Lower lobe of right lung (tissue), 2 donors: ENCODE measurements at regions not wholly inside any gene's neighbourhood (a gene's known extent, or its start where the extent isn't known, plus 50 kb on each side); places are given as distances from the start of the nearest gene placed in this dataset.

Source experiments
- ATAC-seq, 2 donors: fragments of 200-7000 bp; cut with Tn5 transposase; one replicate each; pipeline ENCODE4 v1.9.1; 2020 to 2022; ENCODE audit warnings: mild to moderate bottlenecking in 2 of 2, moderate library complexity in 2 of 2
- DNase-seq: peaks from one replicate; pipeline ENCODE4 v3.0.0-alpha.2; 2020
- H3K27ac ChIP-seq: fragments of 200-600 bp; one replicate; pipeline ENCODE4 v1.8.0; 2022
- H3K27me3 ChIP-seq: fragments of 200-600 bp; one replicate; pipeline ENCODE4 v1.8.0; 2022; ENCODE audit warnings: low read depth
- H3K36me3 ChIP-seq: fragments of 200-600 bp; one replicate; pipeline ENCODE4 v1.8.0; 2022; ENCODE audit warnings: mild to moderate bottlenecking
- H3K4me1 ChIP-seq: fragments of 200-600 bp; one replicate; pipeline ENCODE4 v1.8.0; 2022
- H3K4me3 ChIP-seq: fragments of 200-600 bp; one replicate; pipeline ENCODE4 v1.8.0; 2022; ENCODE audit warnings: mild to moderate bottlenecking
- H3K9me3 ChIP-seq: fragments of 200-600 bp; one replicate; pipeline ENCODE4 v1.8.0; 2022
- CTCF ChIP-seq: fragments of 200-600 bp; IDR thresholded peaks from one replicate; pipeline ENCODE4 v1.8.0; 2022; ENCODE audit warnings: antibody characterized with exemption, mild to moderate bottlenecking
- intact Hi-C: fragments of 100-400 bp; cut with DNase I; formaldehyde crosslinking; loops from one replicate; pipeline ENCODE4 v1.11.0; 2022
- donor health status: DM: no; HTN: yes; CAD: no; lungs with severe emphysema.

DNA sequence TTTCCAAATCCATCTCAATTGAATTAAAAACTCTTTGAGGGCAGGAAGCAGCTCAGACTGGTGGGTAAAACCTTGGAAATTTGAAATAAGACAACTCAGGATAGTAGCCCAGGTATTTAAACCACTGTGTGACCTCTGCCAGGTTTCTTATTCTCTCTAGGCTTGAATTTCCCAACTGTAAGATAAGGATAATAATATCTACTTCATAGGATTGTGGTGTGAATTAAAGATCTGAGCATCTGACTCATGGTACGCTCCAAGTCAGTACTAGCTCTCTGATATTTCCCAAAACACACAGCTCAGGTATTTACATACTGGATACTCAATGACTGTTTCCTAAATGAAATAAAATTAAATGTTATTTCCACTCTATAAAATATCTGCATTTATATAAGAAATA is 337.2 kb downstream of the LTN1 start:
- intact Hi-C loops = no loop called here
- Histone ChIP-seq H3K27me3 (no peaks in the 10 kb centered on the region), H3K36me3 (no peaks in the 10 kb centered on the region), H3K9me3 (no peaks in the 10 kb centered on the region), H3K27ac (no peak overlapping the region), H3K4me1 (no peaks in the 10 kb centered on the region), H3K4me3 (no peak overlapping the region)
- no peak for DNase-seq
- ATAC-seq = no peak
- TF ChIP-seq CTCF = no peak

DNA sequence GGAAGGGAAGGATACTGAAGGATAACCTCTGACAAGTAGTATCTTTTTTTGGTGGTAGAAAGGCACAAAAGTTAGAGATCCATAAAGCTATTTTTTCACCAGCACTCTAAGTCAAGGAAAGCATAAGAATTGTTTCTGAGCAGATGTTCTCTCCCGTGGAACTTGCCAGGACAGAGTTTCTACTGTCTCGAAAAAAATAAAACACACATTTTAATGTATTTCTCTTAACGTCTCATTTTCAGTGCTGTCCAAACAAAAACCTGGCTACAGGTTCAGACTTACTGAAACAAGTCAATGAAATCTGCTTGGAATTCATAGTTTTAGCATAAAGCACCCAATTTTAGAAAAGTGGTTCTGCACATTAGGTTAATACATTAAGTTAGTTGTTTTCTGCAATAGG is 338.3 kb downstream of the LTN1 start:
- DNase-seq = no peak
- Histone ChIP-seq H3K4me1 (no peaks in the 10 kb centered on the region), H3K9me3 (no peaks in the 10 kb centered on the region), H3K36me3 (no peaks in the 10 kb centered on the region), H3K4me3 (no peak overlapping the region), H3K27ac (no peak overlapping the region), H3K27me3 (no peaks in the 10 kb centered on the region)
- ATAC-seq = no peak
- intact Hi-C loops = no loop called here
- TF ChIP-seq CTCF = no peak

DNA sequence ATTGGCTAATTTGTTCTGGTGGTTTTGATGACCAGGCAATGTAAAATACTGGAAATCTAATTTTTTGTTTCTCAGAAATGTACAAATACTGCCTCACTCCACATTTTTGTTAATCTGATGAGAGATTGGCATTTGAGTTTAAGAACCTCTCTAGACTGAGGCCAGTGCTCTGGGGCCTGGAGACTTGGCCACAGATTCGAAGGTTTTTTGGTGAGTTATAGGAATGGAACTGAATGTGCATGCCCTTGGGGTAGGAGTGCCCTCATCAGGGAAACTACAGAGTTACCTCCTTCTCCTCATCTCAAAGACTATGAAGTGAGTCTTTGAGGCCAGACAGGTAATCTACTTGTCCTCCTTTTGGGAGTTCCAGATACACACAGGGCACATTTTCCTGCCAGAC is 347.9 kb downstream of the LTN1 start:
- intact Hi-C loops = no loop called here
- Histone ChIP-seq H3K9me3 (no peaks in the 10 kb centered on the region), H3K27me3 (no peaks in the 10 kb centered on the region), H3K4me3 (no peak overlapping the region), H3K27ac (no peak overlapping the region), H3K36me3 (no peaks in the 10 kb centered on the region), H3K4me1 (no peaks in the 10 kb centered on the region)
- ATAC-seq (no peak), DNase-seq (no peak)
- TF ChIP-seq CTCF = no peak

DNA sequence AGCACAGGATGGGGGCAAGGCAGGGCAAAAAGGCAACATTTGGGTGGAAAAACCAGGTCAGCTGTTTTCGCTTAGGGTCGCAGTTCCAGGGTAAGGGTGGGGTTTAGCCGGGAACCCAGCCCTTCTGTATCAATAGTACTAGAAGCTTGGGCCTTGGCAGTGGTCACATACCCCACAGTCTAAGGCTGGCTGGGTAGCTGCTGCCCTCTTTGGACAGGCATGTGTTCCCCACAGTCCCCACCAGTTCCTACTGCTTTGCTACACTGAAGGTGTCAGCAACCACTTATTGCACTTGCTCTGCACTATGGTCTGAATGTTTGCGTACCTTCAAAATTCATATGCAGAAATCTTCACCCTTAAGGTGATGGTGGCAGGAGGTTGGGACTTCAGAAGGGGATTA is 349.8 kb downstream of the LTN1 start:
- no peaks in the 10 kb centered on the region for H3K27me3 ChIP-seq
- H3K27ac ChIP-seq = no peak overlapping the region
- H3K9me3 ChIP-seq = no peaks in the 10 kb centered on the region
- TF ChIP-seq CTCF = no peak
- intact Hi-C loops = no loop called here
- no peak overlapping the region for H3K4me3 ChIP-seq
- ATAC-seq (no peak), DNase-seq (no peak)
- H3K4me1 ChIP-seq = no peaks in the 10 kb centered on the region
- H3K36me3 ChIP-seq = no peaks in the 10 kb centered on the region

DNA sequence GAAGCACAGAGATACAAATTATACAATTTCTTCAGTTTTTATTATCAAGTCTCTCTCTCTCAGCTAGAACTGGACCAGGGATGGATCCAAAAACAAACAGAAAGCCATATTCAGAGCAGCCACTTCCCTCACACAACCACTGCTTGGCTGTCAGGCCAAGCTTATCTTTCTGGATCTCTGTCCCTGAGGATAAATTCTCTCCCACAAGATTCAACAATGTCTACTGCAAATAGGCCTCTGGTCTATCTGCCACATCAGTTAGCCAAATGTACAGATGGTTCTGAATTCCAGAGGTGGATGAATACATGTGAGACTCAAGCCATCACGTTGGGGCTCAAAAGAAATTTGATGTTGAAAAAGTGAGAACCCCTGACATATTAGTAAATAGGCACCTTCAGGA is 350.9 kb downstream of the LTN1 start:
- no peak for DNase-seq
- Histone ChIP-seq H3K36me3 (no peaks in the 10 kb centered on the region), H3K27ac (no peak overlapping the region), H3K4me3 (no peak overlapping the region), H3K27me3 (no peaks in the 10 kb centered on the region), H3K4me1 (no peaks in the 10 kb centered on the region), H3K9me3 (no peaks in the 10 kb centered on the region)
- no peak for ATAC-seq
- intact Hi-C loops = no loop called here
- no peak for TF ChIP-seq CTCF

- no peak overlapping the region for H3K27ac ChIP-seq
- H3K9me3 ChIP-seq = no peaks in the 10 kb centered on the region
- intact Hi-C loops = no loop called here
- ATAC-seq (no peak), DNase-seq (no peak)
- H3K27me3 ChIP-seq = no peaks in the 10 kb centered on the region
- TF ChIP-seq CTCF = no peak
- H3K4me1 ChIP-seq = no peaks in the 10 kb centered on the region
- H3K4me3 ChIP-seq = no peak overlapping the region
- H3K36me3 ChIP-seq = no peaks in the 10 kb centered on the region
Observed at GRCh38 chr21:28640326-28640725, 352.4 kb downstream of the LTN1 start.
